GM12864 (cell line): ENCODE measurements at regions not wholly inside any gene's neighbourhood (a gene's known extent, or its start where the extent isn't known, plus 50 kb on each side); places are given as distances from the start of the nearest gene placed in this dataset.
"Not testable (repeated sequence)": the region's sequence is repeated elsewhere in the genome, so short reads cannot be mapped to it uniquely, and the experiment has no call there.

Experiments used
- DNase-seq: peaks from one replicate; pipeline ENCODE4 v3.0.0-alpha.2; 2011; ENCODE audit warnings: low read depth
- H3K4me3 ChIP-seq: 2 replicates; pipeline ENCODE4 v1.5.1; 2011; ENCODE audit warnings: mild to moderate bottlenecking, low read depth, low read length, control low read depth
- CTCF ChIP-seq: IDR thresholded peaks from 2 replicates; pipeline ENCODE4 v1.5.1; 2011; ENCODE audit warnings: low read depth, mild to moderate bottlenecking, moderate library complexity, low read length, control low read depth, inconsistent platforms; ENCODE audit errors: missing control alignments

GRCh38 chr5:10110228-10110627, 139.5 kb downstream of the ATPSCKMT start:
- no peak for DNase-seq
- TF ChIP-seq CTCF: no peak
- H3K4me3 ChIP-seq: no peak overlapping the region

DNA sequence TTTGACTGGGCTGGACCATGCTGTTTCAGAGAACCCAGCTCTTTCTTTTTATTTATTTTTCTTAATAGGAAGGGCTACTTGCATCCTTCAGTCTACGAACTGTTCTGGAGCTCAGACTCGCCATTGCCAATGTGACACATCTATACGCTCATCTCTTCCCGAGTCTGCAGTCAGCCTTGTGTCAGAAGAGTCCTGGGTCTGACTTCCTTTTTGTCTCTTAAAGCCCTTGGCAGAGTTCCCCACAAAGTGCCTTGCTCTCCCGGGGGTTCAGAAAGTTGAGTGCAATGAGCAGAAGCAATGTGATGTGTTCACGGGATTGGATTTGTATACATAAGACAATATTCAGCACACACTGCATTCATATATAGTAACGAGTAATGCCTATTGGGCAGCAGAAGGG, 140.4 kb downstream of the ATPSCKMT start:
- no peak for DNase-seq
- H3K4me3 ChIP-seq: no peak overlapping the region
- no peak for TF ChIP-seq CTCF

DNA sequence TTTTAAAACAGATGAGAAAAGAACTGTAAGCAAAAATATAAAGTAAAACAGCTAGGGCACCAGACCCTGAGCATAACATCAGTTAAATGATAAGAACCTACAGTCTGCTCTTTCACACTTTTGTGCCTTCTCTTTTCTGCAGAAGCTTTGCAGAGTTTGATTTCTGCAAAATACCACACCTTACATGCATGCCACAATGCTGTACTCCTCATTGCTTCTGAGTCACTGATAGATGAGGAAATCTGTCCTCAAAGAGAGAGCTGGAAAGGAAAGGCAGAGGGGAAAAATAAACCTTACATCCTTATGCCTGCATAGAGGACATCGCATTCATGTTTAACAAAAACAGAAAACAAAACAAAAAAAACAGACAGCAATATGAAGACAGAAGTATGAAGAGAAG, 142.9 kb downstream of the ATPSCKMT start:
- H3K4me3 ChIP-seq: no peak overlapping the region
- no peak for DNase-seq
- no peak for TF ChIP-seq CTCF

- TF ChIP-seq CTCF: no peak
- H3K4me3 ChIP-seq: no peak overlapping the region
- DNase-seq: no peak
Observed at GRCh38 chr5:10106285-10106684, 143.4 kb downstream of the ATPSCKMT start.

GRCh38 chr5:10102706-10103497, 146.8 kb downstream of the ATPSCKMT start:
- TF ChIP-seq CTCF: no peak
- DNase-seq: no peak
- H3K4me3 ChIP-seq: no peak overlapping the region

DNA sequence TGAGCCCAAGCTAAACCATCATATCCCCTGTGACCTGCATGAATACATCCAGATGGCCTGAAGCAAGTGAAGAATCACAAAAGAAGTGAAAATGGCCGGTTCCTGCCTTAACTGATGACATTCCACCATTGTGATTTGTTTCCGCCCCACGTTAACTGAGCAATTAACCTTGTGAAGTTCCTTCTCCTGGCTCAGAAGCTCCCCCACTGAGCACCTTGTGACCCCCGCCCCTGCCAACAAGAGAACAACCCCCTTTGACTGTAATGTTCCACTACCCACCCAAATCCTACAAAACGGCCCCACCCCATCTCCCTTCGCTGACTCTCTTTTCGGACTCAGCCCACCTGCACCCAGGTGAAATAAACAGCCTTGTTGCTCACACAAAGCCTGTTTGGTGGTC, 147.5 kb downstream of the ATPSCKMT start:
- H3K4me3 ChIP-seq, DNase-seq: not testable (repeated sequence)

GRCh38 chr5:10099548-10099947, 150.1 kb downstream of the ATPSCKMT start:
- no peak for TF ChIP-seq CTCF
- no peak overlapping the region for H3K4me3 ChIP-seq
- no peak for DNase-seq
